ENCODE measurements at regions not wholly inside any gene's neighbourhood (a gene's known extent, or its start where the extent isn't known, plus 50 kb on each side); places are given as distances from the start of the nearest gene placed in this dataset.
"Not testable (repeated sequence)": the region's sequence is repeated elsewhere in the genome, so short reads cannot be mapped to it uniquely, and the experiment has no call there.

DNA sequence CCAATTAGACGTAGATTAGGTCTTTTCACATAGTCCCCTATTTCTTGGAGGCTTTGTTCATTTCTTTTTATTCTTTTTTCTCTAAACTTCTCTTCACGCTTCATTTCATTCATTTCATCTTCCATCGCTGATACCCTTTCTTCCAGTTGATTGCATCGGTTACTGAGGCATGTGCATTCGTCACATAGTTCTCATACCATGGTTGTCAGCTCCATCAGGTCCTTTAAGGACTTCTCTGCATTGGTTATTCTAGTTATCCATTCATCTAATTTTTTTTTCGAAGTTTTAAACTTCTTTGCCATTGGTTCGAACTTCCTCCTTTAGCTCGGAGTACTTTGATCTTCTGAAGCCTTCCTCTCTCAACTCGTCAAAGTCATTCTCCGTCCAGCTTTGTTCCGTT is 541.7 kb upstream of the KLF4 start:
- not testable (repeated sequence) for TF ChIP-seq ARNT (IDR thresholded peaks at IDR 0.05); FOSL2 (CRISPR knock-in tag; IDR thresholded peaks at IDR 0.05); MTA3 (CRISPR knock-in tag; IDR thresholded peaks at IDR 0.05); ZNF629 (CRISPR knock-in tag; conservative IDR thresholded peaks at IDR 0.05)

Measured in HepG2 (cell line).